ENCODE measurements at regions not wholly inside any gene's neighbourhood (a gene's known extent, or its start where the extent isn't known, plus 50 kb on each side); places are given as distances from the start of the nearest gene placed in this dataset.

- DNase-seq (no peak), ATAC-seq (ENCODE audit: low read depth) (no peak)
- CTCF ChIA-PET: no interaction called here
- H3K4me1 Mint-ChIP-seq: no peaks in the 10 kb centered on the region
- intact Hi-C loops (cut with micrococcal nuclease): no loop called here
- no peak for TF ChIP-seq CTCF (IDR thresholded peaks at IDR 0.05)
- no peak overlapping the region for H3K27ac Mint-ChIP-seq
- H3K36me3 Mint-ChIP-seq (ENCODE audit: low read depth): no peaks in the 10 kb centered on the region
- H3K4me3 Mint-ChIP-seq: no peak overlapping the region
- H3K27me3 Mint-ChIP-seq: no peaks in the 10 kb centered on the region
- peaks cover 11% of the 10 kb centered on the region for H3K9me3 Mint-ChIP-seq
- POLR2A ChIA-PET: no interaction called here
Observed at GRCh38 chr11:28858076-28858475, 749.9 kb downstream of the METTL15 start.

GRCh38 chr11:28849053-28849452 lies 740.9 kb downstream of the METTL15 start:
- DNase-seq: no peak
- Mint-ChIP-seq H3K9me3 (no peaks in the 10 kb centered on the region), H3K27ac (no peak overlapping the region), H3K27me3 (no peaks in the 10 kb centered on the region), H3K4me1 (no peaks in the 10 kb centered on the region), H3K36me3 (ENCODE audit: low read depth) (no peaks in the 10 kb centered on the region), H3K4me3 (no peak overlapping the region)
- ChIA-PET POLR2A (no interaction called here), CTCF (no interaction called here)
- no peak for TF ChIP-seq CTCF (IDR thresholded peaks at IDR 0.05)
- ATAC-seq (ENCODE audit: low read depth): no peak
- intact Hi-C loops (cut with micrococcal nuclease): no loop called here

GRCh38 chr11:28842716-28843115 lies 734.5 kb downstream of the METTL15 start:
- H3K9me3 Mint-ChIP-seq: no peaks in the 10 kb centered on the region
- no peak for DNase-seq
- H3K4me3 Mint-ChIP-seq: no peak overlapping the region
- H3K27me3 Mint-ChIP-seq: no peaks in the 10 kb centered on the region
- no peaks in the 10 kb centered on the region for H3K36me3 Mint-ChIP-seq (ENCODE audit: low read depth)
- TF ChIP-seq CTCF (IDR thresholded peaks at IDR 0.05): no peak
- intact Hi-C loops (cut with micrococcal nuclease): no loop called here
- no peak for ATAC-seq (ENCODE audit: low read depth)
- POLR2A ChIA-PET: no interaction called here
- CTCF ChIA-PET: no interaction called here
- H3K4me1 Mint-ChIP-seq: no peaks in the 10 kb centered on the region
- no peak overlapping the region for H3K27ac Mint-ChIP-seq

- H3K27ac Mint-ChIP-seq: no peak overlapping the region
- no peak for ATAC-seq (ENCODE audit: low read depth)
- no peaks in the 10 kb centered on the region for H3K27me3 Mint-ChIP-seq
- TF ChIP-seq CTCF (IDR thresholded peaks at IDR 0.05): no peak
- H3K4me3 Mint-ChIP-seq: no peak overlapping the region
- no peaks in the 10 kb centered on the region for H3K36me3 Mint-ChIP-seq (ENCODE audit: low read depth)
- POLR2A ChIA-PET: no interaction called here
- no peak for DNase-seq
- no peaks in the 10 kb centered on the region for H3K9me3 Mint-ChIP-seq
- CTCF ChIA-PET: no interaction called here
- intact Hi-C loops (cut with micrococcal nuclease): no loop called here
- no peaks in the 10 kb centered on the region for H3K4me1 Mint-ChIP-seq
Observed at GRCh38 chr11:28838741-28839140, 730.6 kb downstream of the METTL15 start.

GRCh38 chr11:28837599-28837998 lies 729.4 kb downstream of the METTL15 start:
- POLR2A ChIA-PET: no interaction called here
- Mint-ChIP-seq H3K36me3 (ENCODE audit: low read depth) (no peaks in the 10 kb centered on the region), H3K4me1 (no peaks in the 10 kb centered on the region), H3K4me3 (no peak overlapping the region), H3K27ac (no peak overlapping the region), H3K9me3 (no peaks in the 10 kb centered on the region), H3K27me3 (no peaks in the 10 kb centered on the region)
- ATAC-seq (ENCODE audit: low read depth): no peak
- CTCF ChIA-PET: no interaction called here
- no peak for DNase-seq
- no peak for TF ChIP-seq CTCF (IDR thresholded peaks at IDR 0.05)
- intact Hi-C loops (cut with micrococcal nuclease): no loop called here
